HEK293 (cell line): ENCODE measurements at regions not wholly inside any gene's neighbourhood (a gene's known extent, or its start where the extent isn't known, plus 50 kb on each side); places are given as distances from the start of the nearest gene placed in this dataset.

ENCODE experiments used
- KLF10 ChIP-seq: fragments of 450-650 bp; IDR thresholded peaks from 2 replicates; pipeline ENCODE4 v1.5.1; 2018; ENCODE audit warnings: missing biosample characterization, mild to moderate bottlenecking, missing genetic modification characterization
- ZBTB1 ChIP-seq: fragments of 450-650 bp; formaldehyde crosslinking; IDR thresholded peaks from 2 replicates; pipeline ENCODE4 v1.5.1; 2016; ENCODE audit warnings: missing biosample characterization, missing genetic modification characterization
- ZNF140 ChIP-seq: fragments of 450-650 bp; formaldehyde crosslinking; IDR thresholded peaks from 2 replicates; pipeline ENCODE4 v1.5.1; 2016; ENCODE audit warnings: missing biosample characterization, missing genetic modification characterization
- ZNF184 ChIP-seq: fragments of 450-650 bp; IDR thresholded peaks from 2 replicates; pipeline ENCODE4 v1.5.1; 2018; ENCODE audit warnings: missing biosample characterization, mild to moderate bottlenecking, missing genetic modification characterization
- ZNF549 ChIP-seq: fragments of 450-650 bp; IDR thresholded peaks from 2 replicates; pipeline ENCODE4 v1.5.1; 2018; ENCODE audit warnings: missing biosample characterization, missing genetic modification characterization, mild to moderate bottlenecking, inconsistent platforms, moderate library complexity
- TF ChIP-seq, protein P1 (sequence below): fragments of 450-650 bp; formaldehyde crosslinking; IDR thresholded peaks from 2 replicates; pipeline ENCODE4 v1.5.1; 2016; ENCODE audit warnings: missing biosample characterization, missing genetic modification characterization

DNA sequence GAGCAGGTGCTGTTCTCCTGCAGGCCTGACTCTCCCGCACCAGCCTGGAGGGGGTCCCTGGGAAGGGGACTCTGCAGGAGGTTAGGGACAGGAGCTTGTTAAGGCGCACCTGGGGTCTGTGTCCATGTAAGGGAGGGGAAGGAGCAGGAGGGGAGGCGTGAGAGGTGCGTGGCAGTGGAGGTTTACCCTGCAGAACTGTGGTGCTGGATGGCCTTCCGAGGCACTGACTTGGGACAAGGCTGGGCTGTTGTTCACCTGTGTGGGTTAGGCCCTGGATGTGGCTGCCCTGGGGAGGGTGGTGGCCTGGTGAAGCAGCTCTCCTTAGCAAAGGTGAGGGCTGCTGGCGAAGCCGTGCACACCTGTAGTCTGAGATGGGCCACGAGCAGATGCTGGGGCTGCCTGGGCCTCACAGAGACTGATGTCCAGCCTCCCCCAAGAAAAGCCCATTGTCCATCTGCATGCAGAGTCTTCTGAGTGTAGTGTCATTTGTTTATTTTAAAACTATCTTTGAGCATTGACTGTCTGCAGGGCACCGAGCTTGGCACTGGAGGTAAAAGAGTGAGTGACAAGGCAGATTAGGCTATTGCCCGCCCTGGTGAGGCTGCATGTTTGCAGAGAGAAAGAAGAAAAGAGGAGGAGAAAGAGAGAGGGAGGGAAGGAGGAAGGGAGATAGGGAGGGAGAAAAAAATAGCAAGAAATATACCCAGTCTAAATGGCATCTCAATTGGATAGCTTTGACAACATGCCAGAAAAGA is 225.3 kb downstream of the GLRX3 start:
- no peak for TF ChIP-seq ZBTB1 (tag by site-specific recombination)
- TF ChIP-seq ZNF184, result no peak
- TF ChIP-seq ZNF140 (tag by site-specific recombination), result no peak
- TF ChIP-seq, protein P1, sequence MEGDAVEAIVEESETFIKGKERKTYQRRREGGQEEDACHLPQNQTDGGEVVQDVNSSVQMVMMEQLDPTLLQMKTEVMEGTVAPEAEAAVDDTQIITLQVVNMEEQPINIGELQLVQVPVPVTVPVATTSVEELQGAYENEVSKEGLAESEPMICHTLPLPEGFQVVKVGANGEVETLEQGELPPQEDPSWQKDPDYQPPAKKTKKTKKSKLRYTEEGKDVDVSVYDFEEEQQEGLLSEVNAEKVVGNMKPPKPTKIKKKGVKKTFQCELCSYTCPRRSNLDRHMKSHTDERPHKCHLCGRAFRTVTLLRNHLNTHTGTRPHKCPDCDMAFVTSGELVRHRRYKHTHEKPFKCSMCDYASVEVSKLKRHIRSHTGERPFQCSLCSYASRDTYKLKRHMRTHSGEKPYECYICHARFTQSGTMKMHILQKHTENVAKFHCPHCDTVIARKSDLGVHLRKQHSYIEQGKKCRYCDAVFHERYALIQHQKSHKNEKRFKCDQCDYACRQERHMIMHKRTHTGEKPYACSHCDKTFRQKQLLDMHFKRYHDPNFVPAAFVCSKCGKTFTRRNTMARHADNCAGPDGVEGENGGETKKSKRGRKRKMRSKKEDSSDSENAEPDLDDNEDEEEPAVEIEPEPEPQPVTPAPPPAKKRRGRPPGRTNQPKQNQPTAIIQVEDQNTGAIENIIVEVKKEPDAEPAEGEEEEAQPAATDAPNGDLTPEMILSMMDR (tag by site-specific recombination), result no peak
- TF ChIP-seq KLF10 (tag by site-specific recombination), result no peak
- no peak for TF ChIP-seq ZNF549 (tag by site-specific recombination)
